Thyroid gland (tissue), 4 donors: ENCODE measurements at regions not wholly inside any gene's neighbourhood (a gene's known extent, or its start where the extent isn't known, plus 50 kb on each side); places are given as distances from the start of the nearest gene placed in this dataset.

Experiments
- DNase-seq, 2 donors: peaks; one replicate each; pipeline ENCODE4 v3.0.0-alpha.2; 2019
- H3K27ac ChIP-seq, 3 donors: fragments of 200-600 bp; sonication (generic); 1 replicate in 2 of 3; 2 replicates in 1 of 3; pipeline ENCODE4 v1.5.1; 2016 to 2019; ENCODE audit warnings: mild to moderate bottlenecking in 1 of 3, moderate library complexity in 1 of 3
- H3K27me3 ChIP-seq: fragments of 200-600 bp; sonication (generic); one replicate; pipeline ENCODE4 v1.5.1; 2019
- H3K36me3 ChIP-seq, 2 donors: fragments of 200-600 bp; sonication (generic); one replicate each; pipeline ENCODE4 v1.5.1; 2016 to 2019
- H3K4me1 ChIP-seq, 2 donors: fragments of 200-600 bp; sonication (generic); one replicate each; pipeline ENCODE4 v1.5.1; 2017 to 2019
- H3K4me3 ChIP-seq, 3 donors: fragments of 200-600 bp; sonication (generic); replicated peaks in 1 of 3; 1 replicate in 2 of 3; 2 replicates in 1 of 3; pipeline ENCODE4 v1.5.1; 2016; ENCODE audit warnings: mild to moderate bottlenecking in 1 of 3
- H3K9me3 ChIP-seq: fragments of 200-600 bp; sonication (generic); one replicate; pipeline ENCODE4 v1.5.1; 2017
- CTCF ChIP-seq, 6 experiments: fragments of 200-600 bp in 3 of 6; fragments of 450-650 bp in 3 of 6; sonication (generic) in 3 of 6; IDR thresholded peaks; one replicate each; pipeline ENCODE4 v1.5.1; 2016 to 2019; ENCODE audit warnings: antibody characterized with exemption in 6 of 6, mild to moderate bottlenecking in 2 of 6, inconsistent platforms in 1 of 6, moderate library complexity in 1 of 6
- POLR2A ChIP-seq, 2 donors: fragments of 450-650 bp; IDR thresholded peaks; one replicate each; pipeline ENCODE4 v1.6.1; 2017; ENCODE audit warnings: antibody characterized with exemption in 2 of 2, mild to moderate bottlenecking in 2 of 2, moderate library complexity in 1 of 2
- WGBS, 2 donors: methylation state at CpG; one replicate each; pipeline ENCODE4 v1.1.5; 2017; 5-methylcytosine and 5-hydroxymethylcytosine counted together
- intact Hi-C: fragments of 100-400 bp; cut with DNase I; formaldehyde crosslinking; loops from one replicate; pipeline ENCODE4 v1.15.1; 2023

- Histone ChIP-seq H3K4me3 (no peak overlapping the region), H3K27ac (peak overlapping the region; percentile 56 to 73 (median 56)), H3K9me3 (no peaks in the 10 kb centered on the region), H3K36me3 (no peaks in the 10 kb centered on the region), H3K4me1 (peaks cover 3 to 6% of the 10 kb centered on the region in 2 donors), H3K27me3 (no peaks in the 10 kb centered on the region)
- peak; percentile 21 to 26 for DNase-seq
- 76% methylated on average over 13 to 15 of the region's 15 CpGs for WGBS, 2 donors
- TF ChIP-seq POLR2A (IDR thresholded peaks at IDR 0.05): no peak
- TF ChIP-seq CTCF (IDR thresholded peaks at IDR 0.05): no peak
- intact Hi-C loops: loop anchor here (10.0 kb wide), 1 partner anchor 69 kb away; no protein-coding TSS in a partner anchor
Observed at GRCh38 chr2:42865884-42866881, 73.8 kb upstream of the HAAO start.

- intact Hi-C loops: loop anchor here (10.0 kb wide), 1 partner anchor 70 kb away; no protein-coding TSS in a partner anchor
Observed at GRCh38 chr2:42864641-42865280, 72.4 kb upstream of the HAAO start.

GRCh38 chr2:42864222-42864621 lies 71.8 kb upstream of the HAAO start:
- no peak overlapping the region for H3K27ac ChIP-seq
- no peak for DNase-seq
- H3K4me3 ChIP-seq: no peak overlapping the region
- H3K4me1 ChIP-seq: peaks cover 3 to 6% of the 10 kb centered on the region in 2 donors
- H3K27me3 ChIP-seq: no peaks in the 10 kb centered on the region
- 92 to 94% methylated on average over 6 of the region's 6 CpGs for WGBS, 2 donors
- no peaks in the 10 kb centered on the region for H3K36me3 ChIP-seq
- intact Hi-C loops: loop anchor here (10.0 kb wide), 1 partner anchor 71 kb away; no protein-coding TSS in a partner anchor
- H3K9me3 ChIP-seq: no peaks in the 10 kb centered on the region
- TF ChIP-seq CTCF (IDR thresholded peaks at IDR 0.05): no peak
- no peak for TF ChIP-seq POLR2A (IDR thresholded peaks at IDR 0.05)

More at GRCh38 chr2:42864641-42865280, 72.4 kb upstream of the HAAO start:
- DNase-seq: no peak
- WGBS, 2 donors: 94 to 96% methylated on average over 8 of the region's 8 CpGs
- TF ChIP-seq CTCF (IDR thresholded peaks at IDR 0.05) (no peak), POLR2A (IDR thresholded peaks at IDR 0.05) (no peak)
- Histone ChIP-seq H3K27ac (no peak overlapping the region), H3K4me1 (peaks cover 3 to 6% of the 10 kb centered on the region in 2 donors), H3K36me3 (no peaks in the 10 kb centered on the region), H3K9me3 (no peaks in the 10 kb centered on the region), H3K4me3 (no peak overlapping the region), H3K27me3 (no peaks in the 10 kb centered on the region)

GRCh38 chr2:42863751-42864150 lies 71.4 kb upstream of the HAAO start:
- WGBS, 2 donors: 86 to 92% methylated on average over 10 of the region's 10 CpGs
- no peak for DNase-seq
- Histone ChIP-seq H3K36me3 (no peaks in the 10 kb centered on the region), H3K4me3 (no peak overlapping the region), H3K27me3 (no peaks in the 10 kb centered on the region), H3K9me3 (no peaks in the 10 kb centered on the region), H3K4me1 (peaks cover 3 to 6% of the 10 kb centered on the region in 2 donors), H3K27ac (no peak overlapping the region)
- TF ChIP-seq CTCF (IDR thresholded peaks at IDR 0.05) (no peak), POLR2A (IDR thresholded peaks at IDR 0.05) (no peak)
- intact Hi-C loops: loop anchor here (10.0 kb wide), 1 partner anchor 71 kb away; no protein-coding TSS in a partner anchor
